GM12891 (cell line): ENCODE measurements at regions not wholly inside any gene's neighbourhood (a gene's known extent, or its start where the extent isn't known, plus 50 kb on each side); places are given as distances from the start of the nearest gene placed in this dataset.

Experiments
- POLR2AphosphoS5 ChIP-seq: IDR thresholded peaks from 2 replicates; pipeline ENCODE4 v1.6.1; 2011; ENCODE audit warnings: low read depth, low read length, control low read depth
- SPI1 ChIP-seq: IDR thresholded peaks from 2 replicates; pipeline ENCODE4 v1.6.1; 2011; ENCODE audit warnings: low read depth, low read length, control low read depth

- TF ChIP-seq POLR2AphosphoS5 (no peak), SPI1 (no peak)
These were observed 55.3 kb upstream of the SFRP2 start for GRCh38 chr4:153844144-153844543.
